HepG2 (cell line): ENCODE measurements at regions not wholly inside any gene's neighbourhood (a gene's known extent, or its start where the extent isn't known, plus 50 kb on each side); places are given as distances from the start of the nearest gene placed in this dataset.

Experiments used
- MIER3 ChIP-seq: IDR thresholded peaks from 2 replicates; pipeline ENCODE4 v1.6.1; 2016; ENCODE audit warnings: missing compliant biosample characterization, borderline replicate concordance
- NFYB ChIP-seq: sonication (generic); formaldehyde crosslinking; IDR thresholded peaks from 2 replicates; pipeline ENCODE4 v1.4.0; 2020; ENCODE audit warnings: missing genetic modification reagents
- POLR2AphosphoS2 ChIP-seq: IDR thresholded peaks from 2 replicates; pipeline ENCODE4 v1.6.1; 2011; ENCODE audit warnings: low read depth, low read length, improper control_type of control experiment
- ZNF180 ChIP-seq: sonication (generic); formaldehyde crosslinking; IDR thresholded peaks from 2 replicates; pipeline ENCODE4 v1.4.0; 2020; ENCODE audit warnings: low read depth, missing genetic modification reagents, borderline replicate concordance
- ZNF367 ChIP-seq: sonication (generic); formaldehyde crosslinking; IDR thresholded peaks from 2 replicates; pipeline ENCODE4 v1.4.0; 2020; ENCODE audit warnings: missing genetic modification reagents, borderline replicate concordance
- TF ChIP-seq, protein P1 (sequence below): sonication (generic); formaldehyde crosslinking; IDR thresholded peaks from 2 replicates; pipeline ENCODE4 v1.5.1; 2020; ENCODE audit warnings: mild to moderate bottlenecking, moderate library complexity, missing genetic modification reagents
- TF ChIP-seq, protein P2 (sequence below): sonication (generic); formaldehyde crosslinking; IDR thresholded peaks from one replicate; pipeline ENCODE4 v1.5.1; 2020; ENCODE audit warnings: mild to moderate bottlenecking, missing genetic modification reagents; ENCODE audit errors: not compliant biosample characterization

DNA sequence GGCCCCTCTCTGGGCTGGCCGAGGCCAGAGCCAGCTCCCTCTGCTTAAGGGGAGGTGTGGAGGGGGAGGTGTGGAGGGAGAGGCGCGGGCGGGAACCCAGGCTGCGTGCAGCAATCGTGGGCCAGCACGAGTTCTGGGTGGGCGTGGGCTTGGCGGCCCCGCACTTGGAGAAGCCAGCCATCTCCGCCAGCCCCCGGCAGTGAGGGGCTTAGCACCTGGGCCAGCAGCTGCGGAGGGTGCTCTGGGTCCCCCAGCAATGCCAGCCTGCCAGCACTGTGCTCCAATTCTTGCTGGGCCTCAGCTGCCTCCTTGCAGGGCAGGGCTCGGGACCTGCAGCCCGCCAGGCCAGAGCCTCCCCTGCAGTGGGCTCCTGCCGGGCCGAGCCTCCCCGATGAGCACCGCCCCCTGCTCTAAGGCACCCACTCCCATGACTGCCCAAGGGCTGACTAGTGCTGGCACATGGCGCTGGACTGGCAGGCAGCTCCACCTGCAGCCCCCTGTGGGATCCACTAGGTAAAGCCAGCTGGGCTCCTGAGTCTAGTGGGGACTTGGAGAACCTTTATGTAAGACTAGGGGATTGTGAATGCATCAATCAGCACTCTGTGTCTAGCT lies 96.7 kb upstream of the OR9G4 start (continued):
- TF ChIP-seq, protein P1, sequence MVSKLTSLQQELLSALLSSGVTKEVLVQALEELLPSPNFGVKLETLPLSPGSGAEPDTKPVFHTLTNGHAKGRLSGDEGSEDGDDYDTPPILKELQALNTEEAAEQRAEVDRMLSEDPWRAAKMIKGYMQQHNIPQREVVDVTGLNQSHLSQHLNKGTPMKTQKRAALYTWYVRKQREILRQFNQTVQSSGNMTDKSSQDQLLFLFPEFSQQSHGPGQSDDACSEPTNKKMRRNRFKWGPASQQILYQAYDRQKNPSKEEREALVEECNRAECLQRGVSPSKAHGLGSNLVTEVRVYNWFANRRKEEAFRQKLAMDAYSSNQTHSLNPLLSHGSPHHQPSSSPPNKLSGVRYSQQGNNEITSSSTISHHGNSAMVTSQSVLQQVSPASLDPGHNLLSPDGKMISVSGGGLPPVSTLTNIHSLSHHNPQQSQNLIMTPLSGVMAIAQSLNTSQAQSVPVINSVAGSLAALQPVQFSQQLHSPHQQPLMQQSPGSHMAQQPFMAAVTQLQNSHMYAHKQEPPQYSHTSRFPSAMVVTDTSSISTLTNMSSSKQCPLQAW (CRISPR knock-in tag): no peak
- TF ChIP-seq NFYB (no peak), ZNF367 (CRISPR knock-in tag) (no peak), MIER3 (CRISPR knock-in tag) (no peak), POLR2AphosphoS2 (no peak), ZNF180 (CRISPR knock-in tag) (no peak)
- TF ChIP-seq, protein P2, sequence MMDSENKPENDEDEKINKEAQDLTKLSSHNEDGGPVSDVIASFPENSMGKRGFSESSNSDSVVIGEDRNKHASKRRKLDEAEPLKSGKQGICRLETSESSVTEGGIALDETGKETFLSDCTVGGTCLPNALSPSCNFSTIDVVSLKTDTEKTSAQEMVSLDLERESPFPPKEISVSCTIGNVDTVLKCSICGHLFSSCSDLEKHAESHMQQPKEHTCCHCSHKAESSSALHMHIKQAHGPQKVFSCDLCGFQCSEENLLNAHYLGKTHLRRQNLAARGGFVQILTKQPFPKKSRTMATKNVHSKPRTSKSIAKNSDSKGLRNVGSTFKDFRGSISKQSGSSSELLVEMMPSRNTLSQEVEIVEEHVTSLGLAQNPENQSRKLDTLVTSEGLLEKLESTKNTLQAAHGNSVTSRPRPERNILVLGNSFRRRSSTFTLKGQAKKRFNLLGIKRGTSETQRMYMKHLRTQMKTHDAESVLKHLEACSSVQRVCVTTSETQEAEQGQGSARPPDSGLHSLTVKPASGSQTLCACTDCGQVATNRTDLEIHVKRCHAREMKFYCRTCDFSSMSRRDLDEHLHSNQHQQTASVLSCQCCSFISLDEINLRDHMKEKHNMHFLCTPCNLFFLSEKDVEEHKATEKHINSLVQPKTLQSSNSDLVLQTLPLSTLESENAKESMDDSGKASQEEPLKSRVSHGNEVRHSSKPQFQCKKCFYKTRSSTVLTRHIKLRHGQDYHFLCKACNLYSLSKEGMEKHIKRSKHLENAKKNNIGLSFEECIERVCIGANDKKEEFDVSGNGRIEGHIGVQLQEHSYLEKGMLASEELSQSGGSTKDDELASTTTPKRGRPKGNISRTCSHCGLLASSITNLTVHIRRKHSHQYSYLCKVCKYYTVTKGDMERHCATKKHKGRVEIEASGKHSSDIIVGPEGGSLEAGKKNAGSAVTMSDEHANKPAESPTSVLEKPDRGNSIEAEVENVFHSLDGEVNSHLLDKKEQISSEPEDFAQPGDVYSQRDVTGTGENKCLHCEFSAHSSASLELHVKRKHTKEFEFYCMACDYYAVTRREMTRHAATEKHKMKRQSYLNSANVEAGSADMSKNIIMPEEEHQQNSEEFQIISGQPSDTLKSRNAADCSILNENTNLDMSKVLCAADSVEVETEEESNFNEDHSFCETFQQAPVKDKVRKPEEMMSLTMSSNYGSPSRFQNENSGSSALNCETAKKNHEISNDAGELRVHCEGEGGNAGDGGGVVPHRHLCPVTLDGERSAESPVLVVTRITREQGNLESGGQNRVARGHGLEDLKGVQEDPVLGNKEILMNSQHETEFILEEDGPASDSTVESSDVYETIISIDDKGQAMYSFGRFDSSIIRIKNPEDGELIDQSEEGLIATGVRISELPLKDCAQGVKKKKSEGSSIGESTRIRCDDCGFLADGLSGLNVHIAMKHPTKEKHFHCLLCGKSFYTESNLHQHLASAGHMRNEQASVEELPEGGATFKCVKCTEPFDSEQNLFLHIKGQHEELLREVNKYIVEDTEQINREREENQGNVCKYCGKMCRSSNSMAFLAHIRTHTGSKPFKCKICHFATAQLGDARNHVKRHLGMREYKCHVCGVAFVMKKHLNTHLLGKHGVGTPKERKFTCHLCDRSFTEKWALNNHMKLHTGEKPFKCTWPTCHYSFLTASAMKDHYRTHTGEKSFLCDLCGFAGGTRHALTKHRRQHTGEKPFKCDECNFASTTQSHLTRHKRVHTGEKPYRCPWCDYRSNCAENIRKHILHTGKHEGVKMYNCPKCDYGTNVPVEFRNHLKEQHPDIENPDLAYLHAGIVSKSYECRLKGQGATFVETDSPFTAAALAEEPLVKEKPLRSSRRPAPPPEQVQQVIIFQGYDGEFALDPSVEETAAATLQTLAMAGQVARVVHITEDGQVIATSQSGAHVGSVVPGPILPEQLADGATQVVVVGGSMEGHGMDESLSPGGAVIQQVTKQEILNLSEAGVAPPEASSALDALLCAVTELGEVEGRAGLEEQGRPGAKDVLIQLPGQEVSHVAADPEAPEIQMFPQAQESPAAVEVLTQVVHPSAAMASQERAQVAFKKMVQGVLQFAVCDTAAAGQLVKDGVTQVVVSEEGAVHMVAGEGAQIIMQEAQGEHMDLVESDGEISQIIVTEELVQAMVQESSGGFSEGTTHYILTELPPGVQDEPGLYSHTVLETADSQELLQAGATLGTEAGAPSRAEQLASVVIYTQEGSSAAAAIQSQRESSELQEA (CRISPR knock-in tag): no peak
- TF ChIP-seq, all 625 proteins: peak for 0
